DOHH2 (cell line): ENCODE measurements at regions not wholly inside any gene's neighbourhood (a gene's known extent, or its start where the extent isn't known, plus 50 kb on each side); places are given as distances from the start of the nearest gene placed in this dataset.

ENCODE experiments used
- CTCF ChIP-seq: fragments of 200-600 bp; sonication (generic); IDR thresholded peaks from one replicate; pipeline ENCODE4 v1.5.1; 2014; ENCODE audit warnings: antibody characterized with exemption, mild to moderate bottlenecking, low read depth, low read length; ENCODE audit not compliant: poor library complexity, severe bottlenecking
- EZH2phosphoT487 ChIP-seq: fragments of 200-600 bp; sonication (generic); IDR thresholded peaks from 2 replicates; pipeline ENCODE4 v1.6.1; 2017; ENCODE audit warnings: borderline replicate concordance, mild to moderate bottlenecking, antibody characterized with exemption, low read length, moderate library complexity, mixed read lengths

- no peak for TF ChIP-seq CTCF
- no peak for TF ChIP-seq EZH2phosphoT487
Measured at GRCh38 chr6:168817558-168818159, 376.7 kb downstream of the SMOC2 start.
